ENCODE measurements at regions not wholly inside any gene's neighbourhood (a gene's known extent, or its start where the extent isn't known, plus 50 kb on each side); places are given as distances from the start of the nearest gene placed in this dataset.

- TF ChIP-seq CTCF (IDR thresholded peaks at IDR 0.05 in 8 of 11, conservative IDR thresholded peaks at IDR 0.05 in 3 of 11) (no peak), POLR2AphosphoS5 (IDR thresholded peaks at IDR 0.05) (no peak)
Measured at GRCh38 chr2:75325594-75325993, 126.3 kb upstream of the TACR1 start.

Measured in spleen (tissue), 7 donors.